Heart right ventricle (tissue), 16 donors: ENCODE measurements at regions not wholly inside any gene's neighbourhood (a gene's known extent, or its start where the extent isn't known, plus 50 kb on each side); places are given as distances from the start of the nearest gene placed in this dataset.

Experiments used
- ATAC-seq, 8 donors: fragments of 200-7000 bp; cut with Tn5 transposase; one replicate each; pipeline ENCODE4 v1.9.1; 2020; ENCODE audit warnings: mild to moderate bottlenecking in 8 of 8, moderate library complexity in 8 of 8, moderate number of reproducible peaks in 1 of 8
- DNase-seq, 2 donors: peaks; one replicate each; pipeline ENCODE4 v3.0.0-alpha.2; 2020
- H3K27ac ChIP-seq, 10 donors: fragments of 200-600 bp; sonication (generic) in 2 of 10; one replicate each; pipeline versions ENCODE4 v1.5.0 to v1.8.0; 2020 to 2022; ENCODE audit warnings: mild to moderate bottlenecking in 3 of 10
- H3K27me3 ChIP-seq, 7 donors: fragments of 200-600 bp; one replicate each; pipeline ENCODE4 v1.8.0; 2021 to 2022; ENCODE audit warnings: mild to moderate bottlenecking in 2 of 7
- H3K36me3 ChIP-seq, 9 donors: fragments of 200-600 bp; sonication (generic) in 1 of 9; one replicate each; pipeline versions ENCODE4 v1.5.0 to v1.8.0; 2020 to 2022; ENCODE audit warnings: mild to moderate bottlenecking in 2 of 9
- H3K4me1 ChIP-seq, 9 donors: fragments of 200-600 bp; sonication (generic) in 1 of 9; one replicate each; pipeline versions ENCODE4 v1.5.0 to v1.8.0; 2020 to 2022; ENCODE audit warnings: mild to moderate bottlenecking in 4 of 9
- H3K4me3 ChIP-seq, 10 donors: fragments of 200-600 bp; sonication (generic) in 2 of 10; one replicate each; pipeline versions ENCODE4 v1.5.0 to v1.8.0; 2020 to 2022; ENCODE audit warnings: mild to moderate bottlenecking in 7 of 10, moderate library complexity in 2 of 10
- H3K9me3 ChIP-seq, 11 donors: fragments of 200-600 bp in 10 of 11; sonication (generic) in 2 of 11; one replicate each; pipeline versions ENCODE4 v1.5.0 to v1.8.0; 2013 to 2022; ENCODE audit warnings: mild to moderate bottlenecking in 2 of 11, control low read depth in 1 of 11, moderate library complexity in 1 of 11
- CTCF ChIP-seq, 9 donors: fragments of 200-600 bp; sonication (generic) in 2 of 9; IDR thresholded peaks; one replicate each; pipeline versions ENCODE4 v1.5.0 to v1.8.0; 2021 to 2022; ENCODE audit warnings: antibody characterized with exemption in 9 of 9, mild to moderate bottlenecking in 5 of 9, moderate library complexity in 1 of 9
- WGBS, 2 donors: extraction: QIAGEN DNeasy Blood & Tissue Kit; methylation state at CpG; one replicate each; pipeline ENCODE4 v1.1.7; 2013; ENCODE audit warnings: inconsistent platforms in 1 of 2; 5-methylcytosine and 5-hydroxymethylcytosine counted together
- intact Hi-C, 10 donors: fragments of 100-400 bp; cut with DNase I; formaldehyde crosslinking; loops; one replicate each; pipeline versions ENCODE4 v1.11.1 to v1.14.2; 2022
- donor health status: Arrhythmogenic right ventricular cardiomyopathy.
- donor health status: ischemic (EF 13 %, LVEDD 7.1; RV severe dilation, severe dysfunction).
- donor health status: healthy with polysubstance abuse.
- donor health status: DM: no; HTN: yes; CAD: no.
- donor health status: DM: no; HTN: no; CAD: no.
- donor health status: ischemic (EF 25% LVEDD 6.9; RV normal size, moderate dysfunction).
- donor health status: ischemic (EF 25% LVEDD 5.7; RV mildly dilated, moderate dysfunction).
- donor health status: healthy.
- donor health status: DM: yes; HTN: yes; CAD: no.
- donor health status: Ischemic cardiomyopathy.
- donor health status: ischemic (EF 35%, LVEDD 5.7; RV mildly dilated, moderate dysfunction).
- donor health status: nonischemic (EF 11% LVEDD 7.7; RV severe dilation, severe dysfunction).
- donor health status: DM: yes; HTN: yes; CAD: no.
- donor health status: PGD.
- donor health status: ischemic (EF 29% LVEDD 5.4; RV normal size, mild dysfunction).
- donor health status: nonischemic (EF 23%, LVEDD 6.1; RV moderate dilation, normal function).

DNA sequence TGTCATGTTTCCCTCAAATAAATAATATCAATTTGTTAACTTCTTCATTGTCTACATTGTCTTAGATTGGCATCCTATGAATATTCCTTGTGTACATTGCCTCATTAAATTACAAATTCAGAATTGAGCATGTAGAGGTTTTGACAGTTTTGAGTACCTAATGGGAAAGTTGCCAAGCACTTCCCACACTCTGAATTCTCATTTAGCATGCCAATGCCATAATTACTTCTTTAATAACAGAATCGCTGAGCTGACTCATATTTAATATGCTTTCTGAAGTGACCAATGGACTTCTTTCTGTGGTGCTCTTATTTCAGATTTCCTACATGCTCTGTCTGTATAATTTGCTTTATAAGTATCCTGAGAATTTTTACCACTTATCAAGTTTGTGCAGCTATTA lies 114.4 kb upstream of the NOL4 start:
- Histone ChIP-seq H3K27me3 (no peaks in the 10 kb centered on the region), H3K36me3 (no peaks in the 10 kb centered on the region), H3K9me3 (no peaks in the 10 kb centered on the region), H3K27ac (no peak overlapping the region), H3K4me3 (no peak overlapping the region), H3K4me1 (no peaks in the 10 kb centered on the region)
- DNase-seq (no peak), ATAC-seq (no peak)
- WGBS, 2 donors, result 65 to 78% methylated on average over 1 of the region's 1 CpG
- intact Hi-C loops, result no loop called here
- no peak for TF ChIP-seq CTCF (IDR thresholded peaks at IDR 0.05)

- Histone ChIP-seq H3K27ac (no peak overlapping the region), H3K4me1 (no peaks in the 10 kb centered on the region), H3K9me3 (no peaks in the 10 kb centered on the region), H3K27me3 (no peaks in the 10 kb centered on the region), H3K36me3 (no peaks in the 10 kb centered on the region), H3K4me3 (no peak overlapping the region)
- ATAC-seq, result no peak
- WGBS, 2 donors, result 39 to 52% methylated on average over 1 of the region's 1 CpG
- TF ChIP-seq CTCF (IDR thresholded peaks at IDR 0.05), result no peak
- intact Hi-C loops, result loop anchor here in 1 of 10 donors (10.0 kb wide), 1 partner anchor 62 kb away; no protein-coding TSS in a partner anchor
- no peak for DNase-seq
These were observed 118.2 kb upstream of the NOL4 start for GRCh38 chr18:34342960-34343359.

GRCh38 chr18:34345738-34346137 lies 121.0 kb upstream of the NOL4 start:
- ATAC-seq, result no peak
- H3K4me3 ChIP-seq, result no peak overlapping the region
- no peaks in the 10 kb centered on the region for H3K9me3 ChIP-seq
- no peak for TF ChIP-seq CTCF (IDR thresholded peaks at IDR 0.05)
- no peaks in the 10 kb centered on the region for H3K36me3 ChIP-seq
- no peaks in the 10 kb centered on the region for H3K4me1 ChIP-seq
- no peak overlapping the region for H3K27ac ChIP-seq
- no peaks in the 10 kb centered on the region for H3K27me3 ChIP-seq
- intact Hi-C loops, result loop anchor here in 1 of 10 donors (10.0 kb wide), 1 partner anchor 59 kb away; no protein-coding TSS in a partner anchor
- no peak for DNase-seq

- H3K36me3 ChIP-seq, result no peaks in the 10 kb centered on the region
- ATAC-seq (peak in 1 of 8 donors; percentile 41), DNase-seq (no peak)
- H3K9me3 ChIP-seq, result no peaks in the 10 kb centered on the region
- H3K4me3 ChIP-seq, result no peak overlapping the region
- intact Hi-C loops, result loop anchor here in 8 of 10 donors (5.0 to 10.0 kb wide), 5 partner anchors 294 to 444 kb away; no protein-coding TSS in a partner anchor
- H3K27ac ChIP-seq, result no peak overlapping the region
- H3K27me3 ChIP-seq, result no peaks in the 10 kb centered on the region
- no peaks in the 10 kb centered on the region for H3K4me1 ChIP-seq
- no peak for TF ChIP-seq CTCF (IDR thresholded peaks at IDR 0.05)
- 79 to 82% methylated on average over 3 of the region's 3 CpGs for WGBS, 2 donors
These were observed 126.1 kb upstream of the NOL4 start for GRCh38 chr18:34350778-34351177.
